Panc1 (cell line): ENCODE measurements at regions not wholly inside any gene's neighbourhood (a gene's known extent, or its start where the extent isn't known, plus 50 kb on each side); places are given as distances from the start of the nearest gene placed in this dataset.

Source experiments
- ATAC-seq: fragments of 200-7000 bp; cut with Tn5 transposase; 2 replicates; pipeline ENCODE4 v1.9.1; 2020; ENCODE audit warnings: mild to moderate bottlenecking, moderate library complexity
- BruUV-seq: library from RNA; stranded (reverse); fragments of 400-500 nt; replicated peaks from 2 replicates; lab custom pipeline; 2021; lab: Mats Ljungman, UMichigan
- CTCF ChIA-PET: fragments of 300-600 bp; sonication (Branson Sonifier 250); formaldehyde crosslinking; loops from one replicate; lab custom pipeline; 2022; ENCODE audit warnings: antibody characterized with exemption; lab: Charles Lee
- POLR2A ChIA-PET: fragments of 300-600 bp; sonication (Branson Sonifier 250); formaldehyde crosslinking; loops from one replicate; lab custom pipeline; 2022; ENCODE audit warnings: antibody characterized with exemption; lab: Charles Lee
- DNase-seq: peaks from one replicate; pipeline ENCODE4 v3.0.0-alpha.2; 2010; ENCODE audit warnings: low read depth, low spot score
- H3K27ac ChIP-seq: 2 replicates; pipeline ENCODE4 v1.5.1; 2011; ENCODE audit warnings: mild to moderate bottlenecking, low read length, inconsistent platforms
- H3K27me3 ChIP-seq: fragments of 200-500 bp; sonication (Bioruptor generic); 2 replicates; pipeline ENCODE4 v1.6.0; 2014; ENCODE audit warnings: low read length, inconsistent platforms; ENCODE audit not compliant: control insufficient read depth, insufficient read depth
- H3K36me3 ChIP-seq: fragments of 200-500 bp; sonication (Bioruptor generic); 2 replicates; pipeline ENCODE4 v1.5.1; 2014; ENCODE audit warnings: inconsistent platforms, mild to moderate bottlenecking, low read length, moderate library complexity; ENCODE audit not compliant: control insufficient read depth, insufficient read depth
- H3K4me1 ChIP-seq: 2 replicates; pipeline ENCODE4 v1.5.1; 2011; ENCODE audit warnings: inconsistent platforms, mild to moderate bottlenecking, low read length, moderate library complexity; ENCODE audit not compliant: control insufficient read depth, insufficient read depth
- H3K4me3 ChIP-seq, 2 experiments: 2 replicates each; pipeline ENCODE4 v1.5.1; 2011 to 2012; ENCODE audit warnings: low read depth in 2 of 2, low read length in 2 of 2, mild to moderate bottlenecking in 2 of 2, inconsistent platforms in 1 of 2, moderate library complexity in 1 of 2
- H3K9me3 ChIP-seq: fragments of 200-500 bp; sonication (Bioruptor generic); 2 replicates; pipeline ENCODE4 v1.5.1; 2014; ENCODE audit warnings: low read depth, mild to moderate bottlenecking, inconsistent platforms, low read length, moderate library complexity; ENCODE audit not compliant: control insufficient read depth, insufficient read depth
- POLR2AphosphoS5 ChIP-seq: IDR thresholded peaks from 2 replicates; pipeline ENCODE4 v1.6.1; 2012; ENCODE audit warnings: mild to moderate bottlenecking, low read depth, low read length, moderate library complexity
- SIN3A ChIP-seq: IDR thresholded peaks from 2 replicates; pipeline ENCODE4 v1.6.1; 2012; ENCODE audit warnings: low read depth, mild to moderate bottlenecking, low read length, moderate library complexity, borderline replicate concordance; ENCODE audit not compliant: insufficient read depth
- TCF7L2 ChIP-seq: IDR thresholded peaks from 2 replicates; pipeline ENCODE4 v1.6.1; 2011; ENCODE audit warnings: mild to moderate bottlenecking, low read depth, low read length, inconsistent platforms
- in situ Hi-C: cut with HindIII; loops from 2 replicates; pipeline ENCODE4 v1.10.0; 2016; ENCODE audit warnings: low sequenced_read_pairs, low pct_unique_long_range_greater_than_20kb
- intact Hi-C: fragments of 100-400 bp; cut with micrococcal nuclease; formaldehyde crosslinking; loops from one replicate; pipeline ENCODE4 v1.10.0; 2022; ENCODE audit not compliant: unreplicated experiment
- TF ChIP-seq, protein P1 (sequence below): fragments of 450-650 bp; IDR thresholded peaks from 2 replicates; pipeline ENCODE4 v1.5.1; 2017; ENCODE audit warnings: mild to moderate bottlenecking
- TF ChIP-seq, protein P2 (sequence below), 2 experiments: IDR thresholded peaks; 2 replicates each; pipeline ENCODE4 v1.6.1; 2011 to 2012; ENCODE audit warnings: low read depth in 2 of 2, control low read depth in 1 of 2, low read length in 1 of 2, mild to moderate bottlenecking in 1 of 2, moderate library complexity in 1 of 2; ENCODE audit not compliant: insufficient read depth in 1 of 2

DNA sequence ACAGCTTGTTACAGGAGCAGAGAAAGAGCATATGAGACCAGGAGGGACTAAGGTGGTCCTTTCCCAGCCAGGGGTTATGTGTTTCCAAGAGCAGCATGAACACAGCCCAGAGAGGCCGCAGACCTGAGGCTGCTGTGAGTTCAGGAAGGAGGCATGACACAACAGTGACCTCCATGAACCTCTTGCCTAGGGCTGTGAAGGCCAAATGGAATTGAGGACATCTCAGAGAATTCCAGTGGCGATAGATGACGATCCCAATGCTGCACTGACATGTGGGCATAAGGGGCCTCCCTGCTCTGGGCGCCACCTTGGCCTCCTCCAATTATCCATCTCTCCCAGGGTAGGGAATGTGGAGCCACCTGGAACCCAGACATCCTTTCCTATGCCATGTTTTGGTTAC lies 79.9 kb upstream of the FUCA2 start:
- Histone ChIP-seq H3K27me3 (no peaks in the 10 kb centered on the region), H3K4me1 (no peaks in the 10 kb centered on the region), H3K9me3 (no peaks in the 10 kb centered on the region), H3K27ac (no peak overlapping the region), H3K4me3 (no peak overlapping the region), H3K36me3 (no peaks in the 10 kb centered on the region)
- DNase-seq (no peak), ATAC-seq (no peak)
- no peak for TF ChIP-seq SIN3A
- BruUV-seq = no TSS peak
- in situ Hi-C loops (no loop called here), intact Hi-C loops (no loop called here)
- POLR2A ChIA-PET = no interaction called here
- CTCF ChIA-PET = no interaction called here

DNA sequence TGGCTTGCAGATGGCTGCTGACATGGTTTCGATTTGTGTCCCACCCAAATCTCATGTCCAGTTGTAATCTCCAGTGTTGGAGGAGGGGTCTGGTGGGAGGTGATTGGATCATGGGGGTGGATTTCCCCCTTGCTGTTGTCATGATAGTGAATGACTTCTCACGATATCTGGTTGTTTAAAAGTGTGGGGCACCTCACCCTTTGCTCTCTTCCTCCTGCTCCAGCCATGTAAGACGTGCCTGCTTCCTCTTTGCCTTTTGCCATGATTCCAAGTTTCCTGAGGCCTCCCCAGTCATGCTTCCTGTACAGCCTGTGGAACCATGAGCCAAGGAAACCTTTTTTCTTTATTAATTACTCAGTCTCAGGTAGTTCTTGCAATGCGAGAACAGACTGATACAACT lies 77.6 kb upstream of the FUCA2 start:
- Histone ChIP-seq H3K4me3 (no peak overlapping the region), H3K27ac (no peak overlapping the region), H3K36me3 (no peaks in the 10 kb centered on the region), H3K27me3 (no peaks in the 10 kb centered on the region), H3K9me3 (no peaks in the 10 kb centered on the region), H3K4me1 (no peaks in the 10 kb centered on the region)
- DNase-seq = no peak
- TF ChIP-seq SIN3A (no peak), TCF7L2 (no peak), POLR2AphosphoS5 (no peak)
- TF ChIP-seq, protein P1, sequence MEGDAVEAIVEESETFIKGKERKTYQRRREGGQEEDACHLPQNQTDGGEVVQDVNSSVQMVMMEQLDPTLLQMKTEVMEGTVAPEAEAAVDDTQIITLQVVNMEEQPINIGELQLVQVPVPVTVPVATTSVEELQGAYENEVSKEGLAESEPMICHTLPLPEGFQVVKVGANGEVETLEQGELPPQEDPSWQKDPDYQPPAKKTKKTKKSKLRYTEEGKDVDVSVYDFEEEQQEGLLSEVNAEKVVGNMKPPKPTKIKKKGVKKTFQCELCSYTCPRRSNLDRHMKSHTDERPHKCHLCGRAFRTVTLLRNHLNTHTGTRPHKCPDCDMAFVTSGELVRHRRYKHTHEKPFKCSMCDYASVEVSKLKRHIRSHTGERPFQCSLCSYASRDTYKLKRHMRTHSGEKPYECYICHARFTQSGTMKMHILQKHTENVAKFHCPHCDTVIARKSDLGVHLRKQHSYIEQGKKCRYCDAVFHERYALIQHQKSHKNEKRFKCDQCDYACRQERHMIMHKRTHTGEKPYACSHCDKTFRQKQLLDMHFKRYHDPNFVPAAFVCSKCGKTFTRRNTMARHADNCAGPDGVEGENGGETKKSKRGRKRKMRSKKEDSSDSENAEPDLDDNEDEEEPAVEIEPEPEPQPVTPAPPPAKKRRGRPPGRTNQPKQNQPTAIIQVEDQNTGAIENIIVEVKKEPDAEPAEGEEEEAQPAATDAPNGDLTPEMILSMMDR = no peak
- TF ChIP-seq, protein P2, sequence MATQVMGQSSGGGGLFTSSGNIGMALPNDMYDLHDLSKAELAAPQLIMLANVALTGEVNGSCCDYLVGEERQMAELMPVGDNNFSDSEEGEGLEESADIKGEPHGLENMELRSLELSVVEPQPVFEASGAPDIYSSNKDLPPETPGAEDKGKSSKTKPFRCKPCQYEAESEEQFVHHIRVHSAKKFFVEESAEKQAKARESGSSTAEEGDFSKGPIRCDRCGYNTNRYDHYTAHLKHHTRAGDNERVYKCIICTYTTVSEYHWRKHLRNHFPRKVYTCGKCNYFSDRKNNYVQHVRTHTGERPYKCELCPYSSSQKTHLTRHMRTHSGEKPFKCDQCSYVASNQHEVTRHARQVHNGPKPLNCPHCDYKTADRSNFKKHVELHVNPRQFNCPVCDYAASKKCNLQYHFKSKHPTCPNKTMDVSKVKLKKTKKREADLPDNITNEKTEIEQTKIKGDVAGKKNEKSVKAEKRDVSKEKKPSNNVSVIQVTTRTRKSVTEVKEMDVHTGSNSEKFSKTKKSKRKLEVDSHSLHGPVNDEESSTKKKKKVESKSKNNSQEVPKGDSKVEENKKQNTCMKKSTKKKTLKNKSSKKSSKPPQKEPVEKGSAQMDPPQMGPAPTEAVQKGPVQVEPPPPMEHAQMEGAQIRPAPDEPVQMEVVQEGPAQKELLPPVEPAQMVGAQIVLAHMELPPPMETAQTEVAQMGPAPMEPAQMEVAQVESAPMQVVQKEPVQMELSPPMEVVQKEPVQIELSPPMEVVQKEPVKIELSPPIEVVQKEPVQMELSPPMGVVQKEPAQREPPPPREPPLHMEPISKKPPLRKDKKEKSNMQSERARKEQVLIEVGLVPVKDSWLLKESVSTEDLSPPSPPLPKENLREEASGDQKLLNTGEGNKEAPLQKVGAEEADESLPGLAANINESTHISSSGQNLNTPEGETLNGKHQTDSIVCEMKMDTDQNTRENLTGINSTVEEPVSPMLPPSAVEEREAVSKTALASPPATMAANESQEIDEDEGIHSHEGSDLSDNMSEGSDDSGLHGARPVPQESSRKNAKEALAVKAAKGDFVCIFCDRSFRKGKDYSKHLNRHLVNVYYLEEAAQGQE (IDR thresholded peaks at IDR 0.05; ENCODE audit: insufficient read depth in 1 of 2, low read depth in 2 of 2, low read length in 1 of 2) = no peak
- in situ Hi-C loops (no loop called here), intact Hi-C loops (no loop called here)
- CTCF ChIA-PET = no interaction called here
- BruUV-seq = no TSS peak
- POLR2A ChIA-PET = no interaction called here
- ATAC-seq = no peak

DNA sequence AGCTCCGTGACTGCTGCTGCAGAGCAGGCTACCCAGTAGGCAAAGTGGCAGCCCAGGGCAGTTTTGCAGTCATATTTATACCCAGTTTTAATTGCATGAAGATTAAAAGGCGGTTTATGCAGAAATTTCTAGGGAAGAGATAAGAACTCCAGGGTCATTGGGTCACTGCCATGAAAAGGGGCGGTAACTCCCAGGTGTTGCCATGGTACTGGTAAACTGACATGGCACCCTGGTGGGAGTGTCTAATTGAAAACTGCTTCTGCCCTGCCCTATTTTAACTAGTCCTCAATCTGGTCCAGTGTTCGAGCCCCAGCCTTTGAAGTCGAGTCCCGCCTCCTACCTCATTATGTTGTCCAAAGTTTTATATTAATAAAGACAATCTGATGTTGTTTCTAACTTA lies 75.0 kb upstream of the FUCA2 start:
- ATAC-seq (no peak), DNase-seq (no peak)
- Histone ChIP-seq H3K4me3 (no peak overlapping the region), H3K36me3 (no peaks in the 10 kb centered on the region), H3K9me3 (no peaks in the 10 kb centered on the region), H3K27ac (no peak overlapping the region), H3K4me1 (no peaks in the 10 kb centered on the region), H3K27me3 (no peaks in the 10 kb centered on the region)
- ChIA-PET POLR2A (interaction anchor here (0.6 kb wide), 1 partner anchor 90 kb away, joined by 3 read pairs; no protein-coding TSS in a partner anchor), CTCF (no interaction called here)
- intact Hi-C loops = no loop called here
- TF ChIP-seq SIN3A (no peak), POLR2AphosphoS5 (no peak), TCF7L2 (no peak)
- TF ChIP-seq, protein P1 = no peak
- TF ChIP-seq, protein P2 (IDR thresholded peaks at IDR 0.05; ENCODE audit: insufficient read depth in 1 of 2, low read depth in 2 of 2, low read length in 1 of 2) = no peak
- no TSS peak for BruUV-seq
- in situ Hi-C loops = no loop called here
